ENCODE measurements at regions not wholly inside any gene's neighbourhood (a gene's known extent, or its start where the extent isn't known, plus 50 kb on each side); places are given as distances from the start of the nearest gene placed in this dataset.

GRCh38 chr15:61480863-61481262, 251.8 kb upstream of the RORA start:
- TF ChIP-seq MAX (IDR thresholded peaks at IDR 0.05; ENCODE audit: insufficient read depth, insufficient read length) = no peak
- no peak for TF ChIP-seq CTCF (IDR thresholded peaks at IDR 0.05; ENCODE audit: extremely low read depth in 1 of 2, insufficient read depth in 1 of 2, low read depth in 1 of 2, low read length in 2 of 2)
- no peak for TF ChIP-seq FOS (IDR thresholded peaks at IDR 0.05; ENCODE audit: borderline replicate concordance, insufficient read depth, low read length)
- no peak for TF ChIP-seq POLR2AphosphoS5 (IDR thresholded peaks at IDR 0.05; ENCODE audit: insufficient read depth, low read depth, low read length)
- TF ChIP-seq EZH2 (IDR thresholded peaks at IDR 0.05; ENCODE audit: borderline replicate concordance, low read depth, low read length, severe bottlenecking) = no peak
